ENCODE measurements at regions not wholly inside any gene's neighbourhood (a gene's known extent, or its start where the extent isn't known, plus 50 kb on each side); places are given as distances from the start of the nearest gene placed in this dataset.

- TF ChIP-seq EZH2phosphoT487 (IDR thresholded peaks at IDR 0.05; ENCODE audit: insufficient read depth, low read depth) (no peak), EZH2 (IDR thresholded peaks at IDR 0.05; ENCODE audit: insufficient read depth, poor library complexity, severe bottlenecking) (no peak)
Measured at GRCh38 chr6:163985040-163985439, 570.5 kb downstream of the QKI start.
